Loucy (cell line): ENCODE measurements at regions not wholly inside any gene's neighbourhood (a gene's known extent, or its start where the extent isn't known, plus 50 kb on each side); places are given as distances from the start of the nearest gene placed in this dataset.

Source experiments
- H2AFZ ChIP-seq: fragments of 200-600 bp; sonication (generic); 2 replicates; pipeline ENCODE4 v1.6.0; 2016; ENCODE audit warnings: antibody characterized with exemption, mild to moderate bottlenecking, low read length, moderate library complexity
- H3F3A ChIP-seq: fragments of 200-600 bp; 2 replicates; pipeline ENCODE4 v1.6.0; 2016; ENCODE audit warnings: antibody characterized with exemption, low read depth, mild to moderate bottlenecking
- H3K27me3 ChIP-seq: fragments of 200-600 bp; sonication (generic); 2 replicates; pipeline ENCODE4 v1.6.1; 2014; ENCODE audit warnings: low read length, mild to moderate bottlenecking; ENCODE audit not compliant: insufficient read depth, poor library complexity, severe bottlenecking
- H3K36me3 ChIP-seq: fragments of 200-600 bp; sonication (generic); 2 replicates; pipeline ENCODE4 v1.6.1; 2016; ENCODE audit warnings: low read length; ENCODE audit not compliant: insufficient read depth
- H3K4me1 ChIP-seq: fragments of 200-600 bp; sonication (generic); 2 replicates; pipeline ENCODE4 v1.5.1; 2014; ENCODE audit warnings: low read length, mild to moderate bottlenecking; ENCODE audit not compliant: insufficient read depth, poor library complexity, severe bottlenecking
- H3K4me2 ChIP-seq: fragments of 200-600 bp; sonication (generic); 2 replicates; pipeline ENCODE4 v1.6.0; 2014; ENCODE audit warnings: antibody characterized with exemption, low read length, low read depth, mild to moderate bottlenecking; ENCODE audit not compliant: poor library complexity, severe bottlenecking
- H3K4me3 ChIP-seq: fragments of 200-600 bp; sonication (generic); 2 replicates; pipeline ENCODE4 v1.5.1; 2014; ENCODE audit warnings: low read length, mild to moderate bottlenecking, mixed read lengths; ENCODE audit not compliant: poor library complexity, severe bottlenecking
- H3K79me2 ChIP-seq: fragments of 200-600 bp; sonication (generic); 2 replicates; pipeline ENCODE4 v1.6.1; 2014; ENCODE audit warnings: low read length; ENCODE audit not compliant: insufficient read depth
- H3K9ac ChIP-seq: fragments of 200-600 bp; sonication (generic); 2 replicates; pipeline ENCODE4 v1.6.0; 2014; ENCODE audit warnings: mild to moderate bottlenecking, low read depth, low read length, moderate library complexity; ENCODE audit not compliant: poor library complexity, severe bottlenecking
- H3K9me2 ChIP-seq: fragments of 200-600 bp; sonication (generic); replicated peaks from 2 replicates; pipeline ENCODE4 v1.6.1; 2016; ENCODE audit warnings: low read depth, low read length, mixed read lengths
- H3K9me3 ChIP-seq: fragments of 200-600 bp; sonication (generic); 2 replicates; pipeline ENCODE4 v1.6.1; 2014; ENCODE audit warnings: mild to moderate bottlenecking, antibody characterized with exemption, low read length, low read depth; ENCODE audit not compliant: insufficient read depth
- H4K20me1 ChIP-seq: fragments of 200-600 bp; sonication (generic); 2 replicates; pipeline ENCODE4 v1.6.0; 2014; ENCODE audit warnings: antibody characterized with exemption, low read length, mild to moderate bottlenecking; ENCODE audit not compliant: insufficient read depth, poor library complexity, severe bottlenecking
- EZH2phosphoT487 ChIP-seq: fragments of 200-600 bp; IDR thresholded peaks from 2 replicates; pipeline ENCODE4 v1.6.1; 2018; ENCODE audit warnings: antibody characterized with exemption, mild to moderate bottlenecking, moderate library complexity, borderline replicate concordance
- TF ChIP-seq, protein P1 (sequence below): fragments of 200-600 bp; sonication (generic); conservative IDR thresholded peaks from 2 replicates; pipeline ENCODE4 v1.5.1; 2014; ENCODE audit warnings: mild to moderate bottlenecking, antibody characterized with exemption, low read length

DNA sequence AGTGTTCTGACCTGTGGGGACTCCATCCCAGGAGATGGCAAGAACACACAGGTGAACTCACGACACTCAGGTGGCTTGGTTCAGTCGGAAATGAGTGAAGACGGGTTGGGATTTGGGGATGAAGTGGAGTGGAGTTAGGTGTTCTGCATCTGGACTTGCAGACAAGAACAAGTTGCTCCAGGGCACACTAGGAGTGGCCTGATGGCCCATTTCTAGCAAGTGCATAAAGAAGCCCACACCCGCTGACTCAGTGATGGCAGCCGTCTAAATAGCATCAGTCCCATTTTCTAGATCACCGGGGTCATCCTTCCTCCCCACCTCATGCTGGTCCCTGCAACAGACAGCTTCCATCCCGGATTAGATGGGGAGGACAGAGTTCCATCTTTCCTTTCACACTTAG lies 278.4 kb downstream of the C1orf94 start:
- H3K27me3 ChIP-seq: no peaks in the 10 kb centered on the region
- H3K4me1 ChIP-seq: no peaks in the 10 kb centered on the region
- H3K36me3 ChIP-seq: no peaks in the 10 kb centered on the region
- no peak overlapping the region for H3K9ac ChIP-seq
- H3K4me2 ChIP-seq: no peak overlapping the region
- H3K4me3 ChIP-seq: no peak overlapping the region
- no peak overlapping the region for H2AFZ ChIP-seq
- no peaks in the 10 kb centered on the region for H4K20me1 ChIP-seq
- H3K9me2 ChIP-seq: no peaks in the 10 kb centered on the region
- TF ChIP-seq, protein P1, sequence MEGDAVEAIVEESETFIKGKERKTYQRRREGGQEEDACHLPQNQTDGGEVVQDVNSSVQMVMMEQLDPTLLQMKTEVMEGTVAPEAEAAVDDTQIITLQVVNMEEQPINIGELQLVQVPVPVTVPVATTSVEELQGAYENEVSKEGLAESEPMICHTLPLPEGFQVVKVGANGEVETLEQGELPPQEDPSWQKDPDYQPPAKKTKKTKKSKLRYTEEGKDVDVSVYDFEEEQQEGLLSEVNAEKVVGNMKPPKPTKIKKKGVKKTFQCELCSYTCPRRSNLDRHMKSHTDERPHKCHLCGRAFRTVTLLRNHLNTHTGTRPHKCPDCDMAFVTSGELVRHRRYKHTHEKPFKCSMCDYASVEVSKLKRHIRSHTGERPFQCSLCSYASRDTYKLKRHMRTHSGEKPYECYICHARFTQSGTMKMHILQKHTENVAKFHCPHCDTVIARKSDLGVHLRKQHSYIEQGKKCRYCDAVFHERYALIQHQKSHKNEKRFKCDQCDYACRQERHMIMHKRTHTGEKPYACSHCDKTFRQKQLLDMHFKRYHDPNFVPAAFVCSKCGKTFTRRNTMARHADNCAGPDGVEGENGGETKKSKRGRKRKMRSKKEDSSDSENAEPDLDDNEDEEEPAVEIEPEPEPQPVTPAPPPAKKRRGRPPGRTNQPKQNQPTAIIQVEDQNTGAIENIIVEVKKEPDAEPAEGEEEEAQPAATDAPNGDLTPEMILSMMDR: no peak
- TF ChIP-seq EZH2phosphoT487: no peak
- no peaks in the 10 kb centered on the region for H3K9me3 ChIP-seq
- H3F3A ChIP-seq: no peaks in the 10 kb centered on the region
- no peaks in the 10 kb centered on the region for H3K79me2 ChIP-seq

DNA sequence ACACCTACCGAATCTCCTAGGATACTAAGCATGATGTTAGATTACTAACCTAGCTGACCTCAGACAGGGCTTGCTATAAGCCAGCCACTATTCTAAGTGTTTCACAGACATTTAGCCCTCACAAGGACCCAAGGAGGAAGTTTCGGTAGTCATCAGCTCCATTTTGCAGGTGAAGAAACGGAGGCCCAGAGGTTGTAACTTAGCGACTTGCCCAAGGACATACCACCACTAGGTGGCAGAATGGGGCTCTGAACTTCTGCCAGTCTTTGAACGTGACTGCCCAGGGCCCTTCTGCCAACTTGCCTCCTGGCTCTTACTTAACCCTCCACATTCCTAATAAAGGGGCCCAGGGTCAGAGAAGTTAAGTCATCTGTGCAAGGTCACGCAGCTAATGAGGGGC lies 283.5 kb downstream of the C1orf94 start:
- Histone ChIP-seq H3K4me1 (no peaks in the 10 kb centered on the region), H3F3A (no peaks in the 10 kb centered on the region), H3K27me3 (no peaks in the 10 kb centered on the region), H3K36me3 (no peaks in the 10 kb centered on the region), H3K4me2 (no peak overlapping the region), H2AFZ (no peak overlapping the region), H3K9ac (no peak overlapping the region), H3K79me2 (no peaks in the 10 kb centered on the region), H3K9me3 (no peaks in the 10 kb centered on the region), H3K4me3 (no peak overlapping the region), H4K20me1 (no peaks in the 10 kb centered on the region), H3K9me2 (no peaks in the 10 kb centered on the region)
- TF ChIP-seq EZH2phosphoT487: no peak
- TF ChIP-seq, protein P1: peak; percentile 83

DNA sequence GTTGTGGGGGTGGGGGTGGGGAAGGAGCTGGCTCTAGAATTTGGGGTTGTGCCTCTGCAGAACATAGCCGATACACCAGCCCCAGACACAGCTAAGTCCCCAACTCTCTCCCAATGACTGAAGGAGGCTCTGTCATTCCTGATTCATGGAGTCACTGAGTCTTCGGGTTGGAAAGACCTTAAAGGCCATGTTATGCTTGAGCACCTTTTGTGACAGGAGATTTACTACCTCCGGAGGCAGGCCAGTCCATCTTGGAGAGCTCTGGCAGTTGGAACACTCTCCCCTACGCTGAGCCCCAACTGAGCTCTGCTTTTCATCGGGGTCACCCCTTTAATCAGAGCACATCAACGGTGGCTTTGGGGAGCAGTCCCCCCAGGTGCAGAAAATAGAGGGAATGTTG lies 284.4 kb upstream of the GJB5 start:
- Histone ChIP-seq H3K4me3 (no peak overlapping the region), H3K4me1 (no peaks in the 10 kb centered on the region), H3K9me2 (no peaks in the 10 kb centered on the region), H3K9ac (no peak overlapping the region), H3K27me3 (no peaks in the 10 kb centered on the region), H2AFZ (no peak overlapping the region), H4K20me1 (no peaks in the 10 kb centered on the region), H3K4me2 (no peak overlapping the region), H3K36me3 (no peaks in the 10 kb centered on the region), H3F3A (no peaks in the 10 kb centered on the region), H3K9me3 (no peaks in the 10 kb centered on the region), H3K79me2 (no peaks in the 10 kb centered on the region)
- TF ChIP-seq EZH2phosphoT487: no peak
- TF ChIP-seq, protein P1: no peak
